Lung (tissue), 11 donors: ENCODE measurements at regions not wholly inside any gene's neighbourhood (a gene's known extent, or its start where the extent isn't known, plus 50 kb on each side); places are given as distances from the start of the nearest gene placed in this dataset.

Source experiments
- ATAC-seq: fragments of 200-7000 bp; cut with Tn5 transposase; one replicate; pipeline ENCODE4 v1.9.1; 2020; ENCODE audit warnings: moderate number of reproducible peaks; ENCODE audit not compliant: insufficient read depth, low FRiP score
- DNase-seq, 3 donors: peaks; one replicate each; pipeline ENCODE4 v3.0.0-alpha.2; 2013 to 2017
- H3K27ac ChIP-seq, 2 donors: one replicate each; pipeline ENCODE4 v1.5.1; 2013; ENCODE audit warnings: mild to moderate bottlenecking in 2 of 2, moderate library complexity in 2 of 2, control low read depth in 1 of 2, inconsistent platforms in 1 of 2, low read depth in 1 of 2, low read length in 1 of 2
- H3K27me3 ChIP-seq, 3 donors: one replicate each; pipeline ENCODE4 v1.5.1; 2013; ENCODE audit warnings: low read length in 2 of 3; ENCODE audit not compliant: control insufficient read depth in 3 of 3, insufficient read depth in 3 of 3
- H3K36me3 ChIP-seq, 4 donors: one replicate each; pipeline ENCODE4 v1.5.1; 2013; ENCODE audit warnings: low read length in 4 of 4, mild to moderate bottlenecking in 1 of 4, moderate library complexity in 1 of 4; ENCODE audit not compliant: control insufficient read depth in 4 of 4, insufficient read depth in 4 of 4
- H3K4me1 ChIP-seq, 5 donors: one replicate each; pipeline ENCODE4 v1.5.1; 2013; ENCODE audit warnings: low read length in 5 of 5, mild to moderate bottlenecking in 2 of 5, moderate library complexity in 1 of 5; ENCODE audit not compliant: control insufficient read depth in 5 of 5, insufficient read depth in 5 of 5
- H3K4me3 ChIP-seq: one replicate; pipeline ENCODE4 v1.5.1; 2013; ENCODE audit warnings: mild to moderate bottlenecking, control low read depth, moderate library complexity
- H3K9ac ChIP-seq, 2 donors: one replicate each; pipeline ENCODE4 v1.5.1; 2013; ENCODE audit warnings: low read length in 2 of 2, control low read depth in 1 of 2; ENCODE audit not compliant: insufficient read depth in 1 of 2
- H3K9me3 ChIP-seq, 4 donors: one replicate each; pipeline ENCODE4 v1.5.1; 2013; ENCODE audit warnings: low read length in 3 of 4, mild to moderate bottlenecking in 1 of 4, moderate library complexity in 1 of 4; ENCODE audit not compliant: control insufficient read depth in 4 of 4, insufficient read depth in 3 of 4
- CTCF ChIP-seq: IDR thresholded peaks from 2 replicates; pipeline ENCODE4 v1.5.1; 2012; ENCODE audit warnings: mild to moderate bottlenecking; ENCODE audit errors: control extremely low read depth, extremely low read depth
- WGBS, 2 donors: extraction: QIAGEN DNeasy Blood & Tissue Kit; methylation state at CpG; one replicate each; pipeline ENCODE4 v1.1.7; 2013; 5-methylcytosine and 5-hydroxymethylcytosine counted together
- donor health status: control.
- donor health status: control.
- donor health status: Bipolar disorder and iron deficiency.
- donor health status: healthy.
- donor health status: DM: yes; HTN: yes; CAD: no.

GRCh38 chr16:80033783-80034468 is 433.4 kb upstream of the MAF start:
- H3K36me3 ChIP-seq, result no peaks in the 10 kb centered on the region
- no peak for TF ChIP-seq CTCF
- no peak for ATAC-seq
- no peak for DNase-seq
- no peak overlapping the region for H3K9ac ChIP-seq
- WGBS, 2 donors, result 94 to 95% methylated on average over 3 of the region's 3 CpGs
- H3K9me3 ChIP-seq, result peaks cover 0 to 3% (median 0%) of the 10 kb centered on the region in 4 donors
- H3K27me3 ChIP-seq, result no peaks in the 10 kb centered on the region
- H3K27ac ChIP-seq, result no peak overlapping the region
- H3K4me1 ChIP-seq, result peaks cover 0 to 5% (median 0%) of the 10 kb centered on the region in 5 donors
- H3K4me3 ChIP-seq, result no peak overlapping the region

- ATAC-seq (no peak), DNase-seq (no peak)
- WGBS, 2 donors, result 84% methylated on average over 8 of the region's 8 CpGs
- no peak overlapping the region for H3K27ac ChIP-seq
- H3K9me3 ChIP-seq, result no peaks in the 10 kb centered on the region
- H3K36me3 ChIP-seq, result no peaks in the 10 kb centered on the region
- no peak overlapping the region for H3K4me3 ChIP-seq
- H3K27me3 ChIP-seq, result peaks cover 0 to 3% (median 0%) of the 10 kb centered on the region in 3 donors
- TF ChIP-seq CTCF, result no peak
- H3K4me1 ChIP-seq, result peaks cover 0 to 15% (median 0%) of the 10 kb centered on the region in 5 donors
- H3K9ac ChIP-seq, result no peak overlapping the region
These were observed 429.4 kb upstream of the MAF start for GRCh38 chr16:80029761-80030481.

- H3K27ac ChIP-seq, result no peak overlapping the region
- no peak overlapping the region for H3K4me3 ChIP-seq
- H3K4me1 ChIP-seq, result peaks cover 0 to 15% (median 0%) of the 10 kb centered on the region in 5 donors
- H3K27me3 ChIP-seq, result peaks cover 0 to 3% (median 0%) of the 10 kb centered on the region in 3 donors
- TF ChIP-seq CTCF, result no peak
- WGBS, 2 donors, result 69 to 88% methylated on average over 2 of the region's 2 CpGs
- ATAC-seq, result no peak
- no peaks in the 10 kb centered on the region for H3K9me3 ChIP-seq
- no peak overlapping the region for H3K9ac ChIP-seq
- H3K36me3 ChIP-seq, result no peaks in the 10 kb centered on the region
- DNase-seq, result no peak
These were observed 428.8 kb upstream of the MAF start for GRCh38 chr16:80029381-80029630.
